IPS DF 4.7 (cell line): ENCODE measurements at regions not wholly inside any gene's neighbourhood (a gene's known extent, or its start where the extent isn't known, plus 50 kb on each side); places are given as distances from the start of the nearest gene placed in this dataset.
"Not testable (repeated sequence)": the region's sequence is repeated elsewhere in the genome, so short reads cannot be mapped to it uniquely, and the experiment has no call there.

Experiments
- DNase-seq: peaks from one replicate; pipeline ENCODE4 v3.0.0-alpha.2; 2013; ENCODE audit warnings: low spot score; ENCODE audit errors: extremely low read depth

DNA sequence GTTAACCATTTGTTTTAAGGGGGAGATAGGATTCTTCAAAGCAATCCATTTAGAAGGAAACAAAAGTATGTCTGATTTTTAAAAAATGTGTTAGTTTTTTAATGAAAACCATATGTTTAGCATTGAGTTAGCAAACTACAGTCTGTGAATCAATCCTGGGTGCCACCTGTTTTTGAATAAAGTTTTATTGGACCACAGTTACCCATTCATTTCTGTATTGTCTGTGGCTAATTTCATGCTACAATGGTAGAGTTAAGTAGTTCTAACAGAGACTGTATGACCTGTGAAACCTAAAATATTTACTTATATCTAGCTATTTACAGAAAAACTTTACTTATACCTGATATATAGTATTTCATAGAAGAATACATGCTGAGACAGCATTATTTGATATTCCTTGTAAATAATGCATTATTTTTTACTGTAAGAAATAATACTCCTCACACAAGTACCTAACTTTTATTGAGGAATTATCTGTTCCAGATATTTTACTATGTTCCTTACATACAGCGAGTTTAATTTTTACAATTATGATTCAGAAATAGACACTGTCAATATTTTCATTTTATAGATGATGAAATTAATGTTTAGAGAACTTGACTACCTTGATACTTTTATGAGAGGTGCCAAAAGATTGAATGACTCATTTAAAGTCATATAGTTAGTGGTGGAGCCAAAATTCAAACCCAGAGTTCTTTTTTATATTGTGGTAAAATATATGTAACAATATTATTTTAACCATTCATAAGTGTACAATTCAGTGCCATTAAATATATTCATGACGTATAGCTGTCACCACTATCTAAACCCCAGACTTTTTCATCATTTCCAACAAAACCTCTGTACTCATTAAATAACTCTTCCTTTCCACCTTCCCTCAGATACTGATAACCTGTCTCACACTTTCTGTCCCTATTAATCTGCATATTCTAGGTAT, 122.0 kb downstream of the GLUD2 start:
- DNase-seq = no peak

DNA sequence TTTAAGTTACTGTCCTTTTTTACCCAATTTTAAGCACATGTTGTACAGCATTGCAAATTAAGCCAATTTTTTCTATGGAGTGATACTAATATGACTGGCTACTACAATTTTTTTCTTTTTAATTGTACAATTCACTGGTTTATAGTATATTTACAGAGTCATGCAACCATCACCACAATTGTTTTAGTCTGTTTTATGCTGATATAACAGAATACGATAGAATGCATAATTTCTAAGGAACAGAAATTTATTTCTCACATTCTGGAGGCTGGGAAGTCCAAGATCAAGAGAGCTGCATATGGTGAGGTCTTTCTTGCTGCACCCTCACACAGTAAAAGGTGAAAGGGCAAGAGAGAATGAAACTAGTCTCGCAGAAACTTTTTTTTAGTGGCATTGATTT, 125.3 kb downstream of the GLUD2 start:
- DNase-seq = no peak

DNA sequence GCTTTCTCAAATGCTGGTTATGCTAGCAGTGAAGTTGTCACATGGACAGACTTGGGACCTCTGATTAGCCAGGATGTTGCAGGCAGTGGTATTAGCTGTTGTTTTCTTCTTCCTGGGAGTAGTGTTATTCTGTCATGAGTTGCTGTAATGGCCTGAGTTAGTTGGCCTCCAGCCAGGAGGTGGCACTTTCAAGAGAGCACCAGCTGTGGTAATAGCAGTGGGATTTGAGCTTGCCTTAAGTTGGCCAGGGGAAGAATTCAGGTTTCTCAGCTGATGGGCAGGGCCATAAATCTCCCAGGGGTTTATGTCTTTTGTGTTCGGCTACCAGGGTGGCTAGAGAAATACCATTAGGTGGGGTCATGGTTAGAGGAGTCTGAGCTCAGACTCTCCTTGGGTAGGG, 132.6 kb downstream of the GLUD2 start:
- DNase-seq = no peak

DNA sequence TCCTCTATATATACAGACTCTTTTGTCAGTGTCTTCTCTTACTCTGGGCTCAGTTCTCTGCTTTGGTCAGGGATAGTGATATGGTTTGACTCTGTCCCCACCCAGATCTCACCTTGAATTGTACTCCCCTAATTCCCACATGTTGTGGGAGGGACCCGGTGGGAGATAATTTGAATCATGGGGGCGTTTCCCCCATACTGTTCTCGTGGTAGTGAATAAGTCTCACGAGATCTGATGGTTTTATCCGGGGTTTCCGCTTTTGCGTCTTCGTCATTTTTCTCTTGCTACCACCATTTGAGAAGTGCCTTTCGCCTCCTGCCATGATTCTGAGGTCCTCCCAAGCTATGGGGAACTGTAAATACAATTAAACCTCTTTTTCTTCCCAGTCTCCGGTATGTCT, 144.4 kb downstream of the GLUD2 start:
- no peak for DNase-seq

DNA sequence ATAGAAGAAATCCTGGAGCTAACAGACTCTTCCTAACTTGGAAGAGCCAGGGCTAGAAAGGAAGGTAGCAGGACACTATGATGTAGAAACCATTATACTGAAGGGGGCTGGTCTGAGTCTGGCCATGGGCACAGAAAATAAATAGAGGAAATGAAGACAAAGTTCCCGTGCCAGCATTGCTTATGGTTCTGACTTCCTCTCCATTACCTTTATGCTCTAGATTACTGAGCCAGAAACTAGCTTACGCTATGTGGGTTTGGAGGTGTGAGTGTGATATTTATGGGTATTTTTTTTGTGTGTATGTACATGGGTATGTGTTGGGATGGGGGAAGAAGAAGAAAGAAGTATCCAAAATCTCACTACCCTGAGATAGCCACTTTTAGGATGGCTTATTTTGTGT, 148.3 kb downstream of the GLUD2 start:
- DNase-seq = no peak

DNA sequence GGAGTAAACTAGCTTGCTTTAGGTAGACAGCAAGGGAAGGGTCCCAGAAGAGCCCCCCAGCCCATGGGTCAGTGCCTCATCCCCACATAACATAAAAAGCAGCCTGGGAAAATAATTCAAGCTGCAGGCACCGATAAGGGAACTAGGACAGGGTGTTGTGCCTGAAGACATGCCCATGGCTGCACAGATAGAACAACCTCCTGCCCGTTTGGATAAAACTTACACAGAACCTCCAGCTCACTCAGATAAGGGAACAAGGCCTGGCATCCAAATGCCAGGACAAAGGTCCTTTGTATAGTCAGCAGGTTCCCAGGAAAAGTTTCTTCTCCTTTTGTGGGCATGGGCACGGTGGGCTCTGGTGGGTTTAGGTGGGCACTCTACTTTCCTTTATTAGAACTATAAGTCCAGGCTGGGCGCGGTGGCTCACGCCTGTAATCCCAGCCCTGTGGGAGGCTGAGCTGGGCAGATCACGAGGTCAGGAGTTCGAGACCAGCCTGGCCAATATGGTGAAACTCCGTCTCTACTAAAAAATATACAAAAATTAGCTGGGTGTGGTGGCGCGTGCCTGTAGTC, 149.5 kb downstream of the GLUD2 start:
- not testable (repeated sequence) for DNase-seq

DNA sequence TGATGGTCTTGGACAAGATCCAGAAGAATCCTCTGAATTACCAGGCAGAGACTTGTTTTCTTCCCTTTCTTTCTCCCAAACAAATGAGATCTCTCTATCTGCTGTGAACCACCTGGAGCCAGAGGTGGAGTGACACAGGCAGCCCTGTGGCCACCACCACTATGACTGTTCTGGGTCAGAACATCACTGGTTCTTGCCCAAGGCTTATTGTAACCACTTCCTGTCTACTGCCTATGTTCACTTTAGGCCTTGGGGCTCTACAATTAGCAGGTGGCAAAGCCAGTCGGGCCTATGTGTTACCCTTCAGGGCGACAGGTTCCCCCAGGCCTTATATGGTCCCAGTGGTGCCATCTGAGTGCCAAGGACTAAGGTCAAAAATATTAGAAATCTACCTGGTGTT, 161.2 kb downstream of the GLUD2 start:
- DNase-seq = no peak

DNA sequence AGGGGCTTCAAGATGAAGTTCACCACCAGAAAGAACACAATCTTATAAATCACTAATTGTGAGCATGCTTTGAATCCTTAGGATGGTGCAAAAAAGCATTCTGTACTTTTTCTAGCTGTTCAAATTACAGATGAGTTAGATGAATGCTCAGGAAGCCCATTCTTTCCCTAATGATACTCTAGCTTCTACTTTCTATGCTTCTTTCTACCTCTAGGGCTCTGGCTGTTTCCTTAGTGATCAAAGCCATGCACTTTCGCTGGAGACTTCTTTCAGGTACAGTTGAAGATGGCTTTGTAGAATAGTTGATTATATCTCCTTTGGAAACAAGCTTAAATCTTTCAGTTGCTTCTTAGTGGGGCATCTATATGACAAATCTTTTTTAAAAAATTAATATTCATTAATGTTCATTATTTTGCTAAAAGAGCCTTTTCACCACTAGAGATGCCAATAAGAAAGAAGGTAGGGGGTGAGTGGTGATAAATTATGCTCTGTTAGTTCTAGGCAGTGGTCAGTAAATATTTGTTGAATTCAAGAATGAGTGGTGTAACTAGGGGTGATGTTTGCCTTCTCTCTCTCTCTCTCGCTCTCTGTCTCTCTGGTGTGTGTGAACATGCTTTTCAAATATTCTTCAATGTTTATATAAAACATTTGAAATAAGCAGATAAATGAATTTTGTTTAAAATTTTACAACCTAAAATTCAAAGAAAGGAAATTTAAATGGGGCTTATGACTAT, 169.4 kb downstream of the GLUD2 start:
- DNase-seq = no peak

DNA sequence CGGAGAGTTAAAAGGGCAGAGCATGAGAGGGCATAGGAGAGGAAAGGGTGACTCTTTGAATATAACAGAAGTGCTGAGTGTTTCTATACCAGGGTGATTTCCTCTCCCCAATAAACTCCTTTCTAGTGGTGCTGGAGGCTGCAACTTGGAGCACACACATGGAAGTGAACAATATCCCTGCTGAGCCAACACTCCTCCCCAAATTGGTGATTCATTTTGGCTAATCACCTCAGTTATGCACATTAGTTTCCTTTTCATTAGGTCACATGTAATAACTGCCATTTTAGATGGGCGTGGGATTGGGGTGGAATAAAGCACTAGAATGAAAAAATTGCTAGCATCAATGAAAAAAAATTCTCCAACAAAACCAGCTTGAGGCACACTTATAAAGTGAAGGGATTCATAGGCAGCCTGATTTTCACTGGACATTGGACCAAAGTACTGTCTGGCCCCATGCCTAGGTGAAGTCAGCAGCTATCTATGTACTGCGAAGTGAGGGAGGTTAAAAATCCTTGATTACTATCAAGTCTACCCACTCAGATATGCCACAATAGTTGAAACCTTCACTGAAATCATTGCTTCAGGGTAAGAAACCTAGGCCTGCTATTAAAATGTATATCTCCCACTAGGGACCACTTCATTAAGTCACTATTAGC, 174.0 kb downstream of the GLUD2 start:
- no peak for DNase-seq

DNA sequence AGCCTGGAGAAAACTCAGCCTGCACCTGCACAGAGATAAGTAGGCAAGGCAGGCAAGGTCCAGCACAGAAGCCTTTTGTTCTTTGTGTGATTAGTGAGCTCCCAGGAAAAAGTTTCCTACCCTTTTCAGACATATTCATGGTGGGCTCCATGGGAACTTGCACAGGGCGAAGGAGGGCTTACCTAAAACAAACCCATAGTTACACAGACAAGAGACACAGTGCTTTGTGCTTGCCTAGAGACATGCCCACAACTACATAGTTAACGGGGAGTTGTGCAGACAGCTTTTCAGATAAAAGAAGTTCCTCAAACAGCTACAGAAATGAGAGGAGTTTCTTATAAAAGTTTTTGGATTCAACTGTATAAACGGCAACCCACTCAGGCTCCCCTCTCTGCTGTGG, 180.5 kb downstream of the GLUD2 start:
- DNase-seq = no peak

DNA sequence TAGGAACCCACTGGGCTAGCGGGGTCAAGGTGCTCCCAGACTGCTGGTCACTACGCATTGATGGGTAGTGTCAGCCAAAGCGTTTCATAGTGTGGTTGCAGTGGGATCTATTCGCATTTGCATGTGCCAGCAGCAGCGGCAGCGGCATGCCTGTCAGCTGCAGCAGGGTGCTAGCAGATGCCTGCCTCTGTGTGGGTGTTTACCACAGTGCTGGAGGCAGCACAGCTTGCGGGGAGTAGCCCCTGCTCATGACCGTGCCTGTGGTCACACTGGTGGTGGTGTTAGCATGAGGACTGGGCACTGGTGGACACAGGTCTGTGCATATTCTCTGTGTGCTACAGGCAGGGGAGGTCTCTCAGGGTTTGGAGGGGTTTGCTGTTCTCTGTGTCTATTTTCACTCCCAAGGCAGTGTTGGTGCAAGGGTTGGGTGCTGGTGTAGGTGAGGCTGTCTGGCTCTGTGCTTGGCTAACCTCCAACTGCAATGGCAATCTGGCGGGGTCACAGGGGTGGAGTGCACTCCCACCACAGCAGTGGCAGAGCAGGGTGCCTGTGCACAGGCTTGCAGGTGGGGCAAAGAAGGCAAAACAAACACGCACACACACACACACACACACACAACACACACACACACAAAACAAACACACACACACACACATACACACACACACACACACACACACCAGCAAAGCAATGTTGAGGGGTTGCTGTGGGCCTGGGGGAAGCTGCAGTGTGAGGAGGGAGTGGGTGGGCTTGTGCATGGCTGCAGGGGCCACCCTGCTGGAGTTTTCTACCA, 184.4 kb downstream of the GLUD2 start:
- DNase-seq = no peak

DNA sequence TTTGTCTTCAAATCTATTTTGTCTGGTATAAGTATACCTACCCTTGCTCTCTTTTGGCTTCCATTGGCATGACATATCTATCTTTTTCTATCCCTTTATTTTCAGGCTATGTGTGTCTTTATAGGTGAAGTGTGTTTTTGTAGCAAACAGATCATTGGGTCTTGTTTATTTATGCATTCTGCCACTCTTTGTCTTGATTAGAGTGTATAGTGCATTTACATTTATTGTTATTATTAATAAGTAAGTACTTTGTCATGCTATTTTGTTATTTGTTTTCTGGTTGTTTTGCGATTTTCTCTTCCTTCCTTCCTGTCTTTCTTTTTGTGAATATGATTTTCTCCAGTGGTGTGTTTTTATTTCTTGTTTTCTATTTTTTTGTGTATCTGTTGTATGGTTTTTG, 188.6 kb downstream of the GLUD2 start:
- DNase-seq = no peak

DNA sequence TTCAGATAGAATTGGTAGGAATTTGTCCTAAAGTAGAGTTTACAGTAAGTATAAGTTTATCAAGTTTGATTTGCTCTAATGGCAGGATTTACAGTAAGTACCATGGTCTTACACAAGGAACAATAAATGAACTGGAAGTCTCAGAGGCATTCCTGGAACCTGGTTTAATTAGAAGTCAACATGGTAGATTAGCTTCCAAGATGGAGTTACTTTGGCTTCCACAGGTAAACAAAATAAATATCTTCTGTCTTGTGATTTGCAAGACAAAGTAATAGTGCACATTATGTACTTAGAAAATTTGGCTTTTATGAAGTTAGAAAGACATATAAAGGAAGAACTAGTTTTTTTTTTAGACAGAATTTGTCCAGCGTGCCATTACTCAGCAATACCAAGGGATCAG, 190.7 kb downstream of the GLUD2 start:
- no peak for DNase-seq

DNA sequence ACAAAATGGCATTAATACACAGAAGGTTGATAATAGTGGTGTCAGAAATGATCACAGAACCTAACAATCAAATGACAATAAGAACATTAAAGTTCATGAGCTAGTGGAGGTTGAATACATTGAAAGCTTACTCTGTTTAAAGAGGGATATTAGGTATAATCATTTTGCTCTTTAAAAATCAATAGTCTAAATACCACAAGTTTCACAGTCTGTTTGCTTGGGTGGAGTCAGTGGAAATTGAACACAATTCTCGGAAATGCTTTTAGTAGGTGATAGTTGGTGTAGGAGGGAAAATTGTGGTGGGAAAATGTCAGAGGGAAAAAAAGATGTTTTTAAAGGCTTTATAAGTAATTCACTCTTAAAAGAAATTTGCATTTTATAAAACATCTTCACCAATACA, 197.1 kb downstream of the GLUD2 start:
- DNase-seq = no peak

DNA sequence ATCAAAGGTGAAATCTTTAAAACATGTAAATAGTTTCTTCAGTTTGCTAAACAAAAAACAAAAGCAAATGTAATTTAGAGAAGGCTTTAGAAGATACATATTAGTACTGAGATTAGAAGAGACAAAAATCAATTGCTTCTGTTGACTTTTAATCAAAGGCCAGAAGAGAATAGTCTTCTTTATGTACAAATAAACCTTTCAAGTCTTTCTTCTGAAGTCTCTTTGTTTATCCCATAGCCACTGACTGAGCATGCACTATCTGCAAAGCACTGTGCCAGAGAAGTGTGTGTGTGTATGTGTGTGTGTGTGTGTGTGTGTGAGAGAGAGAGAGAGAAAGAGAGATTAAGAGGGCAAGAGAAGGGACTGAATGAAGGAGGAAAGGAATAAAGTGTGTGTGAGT, 198.4 kb downstream of the GLUD2 start:
- DNase-seq = no peak

DNA sequence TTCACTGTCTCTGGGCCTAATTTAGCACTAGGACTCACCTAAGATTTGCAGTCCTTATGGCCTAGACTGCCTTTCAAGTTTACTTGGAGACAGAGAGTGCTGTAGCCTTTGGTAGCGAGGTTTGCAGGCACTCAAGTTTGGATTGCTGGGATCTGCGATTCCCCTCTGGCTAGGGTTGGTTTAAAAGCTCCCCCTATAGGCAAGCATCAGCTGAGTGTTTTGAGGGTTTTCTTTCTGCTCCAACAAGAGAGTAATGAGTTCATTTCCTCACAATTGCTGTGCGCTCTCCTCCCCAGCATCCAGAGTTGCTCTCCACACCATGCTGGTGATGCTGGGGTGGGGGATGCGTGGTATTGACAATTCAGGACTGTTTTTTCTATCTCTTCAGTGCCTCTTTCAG, 206.9 kb downstream of the GLUD2 start:
- DNase-seq = peak; percentile 0

DNA sequence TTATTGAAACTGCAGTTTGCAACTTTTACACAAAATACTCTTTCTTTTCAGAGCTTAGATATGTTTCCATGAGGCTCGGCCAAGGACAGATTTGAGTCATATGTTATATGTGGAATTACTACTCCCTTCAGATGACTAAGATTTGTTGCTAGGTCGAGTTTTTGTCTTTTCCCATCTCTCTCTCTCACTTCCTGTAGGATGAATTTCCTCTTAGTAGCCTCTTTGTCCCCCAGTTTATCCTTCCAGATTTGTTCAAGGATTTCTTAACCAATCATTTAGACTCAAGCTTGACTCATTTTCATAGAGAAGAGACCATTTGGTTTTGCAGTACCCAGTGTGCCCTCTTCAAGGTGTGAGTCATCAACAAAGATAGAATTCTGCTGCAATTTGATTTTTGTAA, 209.2 kb downstream of the GLUD2 start:
- no peak for DNase-seq

DNA sequence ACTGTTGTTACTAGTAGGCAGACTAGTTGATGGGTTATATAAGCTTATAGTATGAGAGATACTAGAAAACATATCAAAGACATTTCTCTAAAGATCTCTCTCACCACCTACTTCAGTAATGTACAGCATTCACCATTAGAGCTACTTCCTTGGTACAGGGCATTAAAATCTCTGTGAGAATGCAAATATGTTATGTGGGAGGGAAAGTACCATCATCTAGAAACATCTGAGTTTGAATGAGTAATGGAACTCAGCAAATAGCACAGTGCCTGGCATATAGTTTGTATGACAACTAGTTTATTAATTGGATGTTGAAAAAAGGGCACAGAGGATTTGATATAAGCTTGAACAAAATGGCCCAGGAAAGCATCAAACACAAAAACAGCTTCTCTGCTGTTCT, 211.1 kb downstream of the GLUD2 start:
- DNase-seq = no peak

DNA sequence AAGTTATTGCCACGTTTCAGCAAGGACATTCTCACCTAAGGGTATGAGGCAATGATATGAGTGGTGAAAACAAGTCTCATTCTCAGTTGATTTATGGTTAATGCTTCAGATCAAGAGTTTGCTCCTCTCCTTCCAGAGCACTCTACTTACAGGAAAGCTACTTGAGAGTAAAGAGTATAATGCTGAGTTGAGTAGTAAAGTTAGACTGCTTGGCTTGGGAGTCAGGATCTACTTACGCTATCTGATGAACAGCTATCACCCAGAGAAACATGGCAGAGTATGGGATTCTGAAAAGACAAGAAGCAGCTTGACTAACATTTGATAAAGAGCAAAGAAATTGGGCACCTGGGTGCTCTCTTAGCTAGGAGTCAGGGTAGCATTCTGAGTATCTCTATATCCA, 211.8 kb downstream of the GLUD2 start:
- no peak for DNase-seq

DNA sequence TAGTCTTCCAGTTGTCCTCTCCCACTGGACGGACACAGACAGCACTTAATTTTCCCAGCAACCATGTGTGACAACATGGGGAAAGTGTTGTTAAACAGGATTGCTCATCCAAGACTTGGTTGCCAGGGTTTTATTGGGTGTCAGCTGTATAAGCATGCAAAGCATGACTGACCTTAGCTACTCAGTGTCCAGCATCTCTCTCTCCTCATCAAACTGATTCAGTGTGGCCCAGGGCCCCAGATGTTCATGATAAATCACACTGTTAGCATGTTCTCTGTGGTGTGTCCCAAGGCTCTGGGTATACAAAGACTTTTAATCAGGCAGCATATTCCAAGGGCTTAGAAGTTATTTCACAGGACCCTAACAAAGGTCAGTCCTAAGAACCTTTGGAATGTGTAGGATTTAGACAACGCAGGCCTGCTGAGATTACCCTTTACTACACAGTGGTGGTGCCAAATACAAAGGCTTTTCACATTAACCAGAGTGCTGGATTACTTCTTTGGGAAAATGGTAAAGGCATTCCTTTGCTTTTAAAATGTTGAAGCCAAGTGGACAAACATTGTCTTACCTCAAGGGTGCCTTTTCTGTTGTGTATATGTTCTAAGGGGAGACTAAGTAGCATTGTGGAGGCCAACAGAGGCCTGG, 213.3 kb downstream of the GLUD2 start:
- no peak for DNase-seq

DNA sequence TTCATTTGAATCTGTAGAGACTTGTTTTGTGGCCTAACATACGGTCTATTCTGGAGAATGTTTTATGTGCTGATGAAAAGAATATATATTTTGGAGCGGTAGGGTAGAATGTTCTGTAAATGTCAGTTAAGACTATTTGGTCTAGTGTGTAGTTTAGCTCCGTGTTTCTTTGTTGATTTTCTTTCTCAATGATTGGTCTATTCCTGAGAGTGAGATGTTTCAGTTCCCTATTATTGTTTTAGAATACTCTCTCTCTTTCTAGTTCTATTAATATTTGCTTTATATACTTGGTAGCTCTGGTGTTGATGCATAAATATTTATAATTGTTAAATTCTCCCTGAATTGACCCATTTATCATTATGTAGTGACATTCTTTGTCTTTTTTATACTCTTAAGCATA, 236.5 kb downstream of the GLUD2 start:
- no peak for DNase-seq
